Endothelial cell (in vitro differentiated cells): ENCODE measurements at regions not wholly inside any gene's neighbourhood (a gene's known extent, or its start where the extent isn't known, plus 50 kb on each side); places are given as distances from the start of the nearest gene placed in this dataset.
"Not testable (repeated sequence)": the region's sequence is repeated elsewhere in the genome, so short reads cannot be mapped to it uniquely, and the experiment has no call there.

ENCODE experiments used
- DNase-seq: peaks from one replicate; pipeline ENCODE4 v3.0.0; 2021; ENCODE audit warnings: low spot score
- H3K27ac Mint-ChIP-seq: one replicate; pipeline ENCODE4 v1.8.0; 2021; ENCODE audit warnings: mixed read lengths, inconsistent platforms; ENCODE audit not compliant: unreplicated experiment
- H3K27me3 Mint-ChIP-seq: one replicate; pipeline ENCODE4 v1.8.0; 2021; ENCODE audit warnings: mild to moderate bottlenecking, moderate library complexity, mixed read lengths, inconsistent platforms; ENCODE audit not compliant: unreplicated experiment
- H3K36me3 Mint-ChIP-seq: one replicate; pipeline ENCODE4 v1.8.0; 2021; ENCODE audit warnings: mild to moderate bottlenecking, low read depth, mixed read lengths, inconsistent platforms; ENCODE audit not compliant: unreplicated experiment
- H3K4me1 Mint-ChIP-seq: one replicate; pipeline ENCODE4 v1.8.0; 2021; ENCODE audit warnings: mild to moderate bottlenecking, mixed read lengths, inconsistent platforms; ENCODE audit not compliant: unreplicated experiment
- H3K4me3 Mint-ChIP-seq: one replicate; pipeline ENCODE4 v1.8.0; 2021; ENCODE audit warnings: mild to moderate bottlenecking, mixed read lengths, inconsistent platforms; ENCODE audit not compliant: unreplicated experiment
- H3K9me3 Mint-ChIP-seq: one replicate; pipeline ENCODE4 v1.8.0; 2021; ENCODE audit warnings: mixed read lengths, inconsistent platforms; ENCODE audit not compliant: unreplicated experiment
- TF ChIP-seq, protein P1 (sequence below): fragments of 200-600 bp; sonication (generic); IDR thresholded peaks from one replicate; pipeline ENCODE4 v1.5.0; 2021; ENCODE audit warnings: antibody characterized with exemption; ENCODE audit not compliant: unreplicated experiment

DNA sequence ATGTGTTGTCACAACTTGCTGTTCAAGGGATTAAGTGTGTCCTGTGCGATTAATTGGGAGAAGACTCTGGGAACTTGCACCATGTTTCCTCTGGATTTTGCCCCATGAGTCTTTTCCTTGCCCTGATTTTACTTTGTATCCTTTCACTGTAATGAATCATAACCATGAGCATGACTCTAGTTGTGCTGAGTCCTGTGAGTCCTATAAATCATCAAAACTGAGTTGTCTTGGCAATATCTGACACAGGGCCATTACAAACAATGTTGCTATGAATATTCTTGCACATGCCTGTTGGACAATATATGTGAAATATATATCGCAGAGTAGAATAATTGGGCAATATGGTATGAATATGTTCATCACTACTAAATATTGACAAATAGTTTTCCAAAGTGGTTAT is 56.5 kb upstream of the COL5A2 start:
- no peak overlapping the region for H3K4me3 Mint-ChIP-seq
- peaks cover 6% of the 10 kb centered on the region for H3K4me1 Mint-ChIP-seq
- no peaks in the 10 kb centered on the region for H3K36me3 Mint-ChIP-seq
- no peak for DNase-seq
- no peak overlapping the region for H3K27ac Mint-ChIP-seq
- no peaks in the 10 kb centered on the region for H3K9me3 Mint-ChIP-seq
- TF ChIP-seq, protein P1, sequence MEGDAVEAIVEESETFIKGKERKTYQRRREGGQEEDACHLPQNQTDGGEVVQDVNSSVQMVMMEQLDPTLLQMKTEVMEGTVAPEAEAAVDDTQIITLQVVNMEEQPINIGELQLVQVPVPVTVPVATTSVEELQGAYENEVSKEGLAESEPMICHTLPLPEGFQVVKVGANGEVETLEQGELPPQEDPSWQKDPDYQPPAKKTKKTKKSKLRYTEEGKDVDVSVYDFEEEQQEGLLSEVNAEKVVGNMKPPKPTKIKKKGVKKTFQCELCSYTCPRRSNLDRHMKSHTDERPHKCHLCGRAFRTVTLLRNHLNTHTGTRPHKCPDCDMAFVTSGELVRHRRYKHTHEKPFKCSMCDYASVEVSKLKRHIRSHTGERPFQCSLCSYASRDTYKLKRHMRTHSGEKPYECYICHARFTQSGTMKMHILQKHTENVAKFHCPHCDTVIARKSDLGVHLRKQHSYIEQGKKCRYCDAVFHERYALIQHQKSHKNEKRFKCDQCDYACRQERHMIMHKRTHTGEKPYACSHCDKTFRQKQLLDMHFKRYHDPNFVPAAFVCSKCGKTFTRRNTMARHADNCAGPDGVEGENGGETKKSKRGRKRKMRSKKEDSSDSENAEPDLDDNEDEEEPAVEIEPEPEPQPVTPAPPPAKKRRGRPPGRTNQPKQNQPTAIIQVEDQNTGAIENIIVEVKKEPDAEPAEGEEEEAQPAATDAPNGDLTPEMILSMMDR, result no peak
- H3K27me3 Mint-ChIP-seq, result no peaks in the 10 kb centered on the region

DNA sequence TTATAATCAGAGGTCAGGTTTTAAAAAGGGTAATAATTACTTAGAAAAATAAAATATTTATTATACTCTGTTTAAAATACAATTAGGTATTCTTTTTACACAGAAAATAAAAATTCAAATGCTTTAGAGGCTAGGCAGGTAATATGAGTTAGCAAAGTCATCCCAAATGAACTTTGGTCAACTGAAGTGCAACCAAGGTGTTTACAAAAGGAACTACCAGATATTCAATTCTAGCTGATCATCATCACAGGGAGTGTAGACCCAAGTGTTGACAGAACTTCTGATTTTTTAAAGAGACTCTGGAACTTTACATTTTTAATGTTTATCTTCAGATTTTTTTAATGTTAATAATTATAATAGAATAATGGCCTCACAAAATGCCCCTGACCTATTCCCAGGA is 59.3 kb upstream of the COL5A2 start:
- Mint-ChIP-seq H3K4me3 (no peak overlapping the region), H3K4me1 (no peaks in the 10 kb centered on the region), H3K27ac (no peak overlapping the region), H3K9me3 (peaks cover 6% of the 10 kb centered on the region), H3K36me3 (peaks cover 6% of the 10 kb centered on the region), H3K27me3 (no peaks in the 10 kb centered on the region)
- no peak for DNase-seq
- TF ChIP-seq, protein P1, result no peak

DNA sequence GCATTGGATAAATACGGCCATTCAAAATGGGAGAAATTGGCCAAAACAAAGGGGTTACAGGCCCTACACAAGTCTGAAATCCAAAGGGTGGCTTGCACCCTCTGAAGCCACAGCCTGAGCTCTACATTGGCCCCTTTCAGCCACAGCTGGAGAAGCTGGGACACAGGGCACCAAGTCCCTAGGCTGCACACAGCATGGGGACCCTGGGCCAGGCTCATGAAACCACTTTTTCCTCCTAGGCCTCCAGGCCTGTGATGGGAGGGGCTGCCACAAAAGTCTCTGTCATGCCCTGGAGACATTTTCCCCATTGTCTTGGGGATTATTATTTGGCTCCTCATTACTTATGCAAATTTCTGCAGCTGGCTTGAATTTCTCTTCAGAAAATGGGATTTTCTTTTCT is 64.3 kb upstream of the COL5A2 start:
- not testable (repeated sequence) for H3K4me3 Mint-ChIP-seq, H3K27me3 Mint-ChIP-seq, H3K27ac Mint-ChIP-seq, H3K4me1 Mint-ChIP-seq, DNase-seq
- Mint-ChIP-seq H3K36me3 (peaks cover 16% of the 10 kb centered on the region), H3K9me3 (peaks cover 13% of the 10 kb centered on the region)

DNA sequence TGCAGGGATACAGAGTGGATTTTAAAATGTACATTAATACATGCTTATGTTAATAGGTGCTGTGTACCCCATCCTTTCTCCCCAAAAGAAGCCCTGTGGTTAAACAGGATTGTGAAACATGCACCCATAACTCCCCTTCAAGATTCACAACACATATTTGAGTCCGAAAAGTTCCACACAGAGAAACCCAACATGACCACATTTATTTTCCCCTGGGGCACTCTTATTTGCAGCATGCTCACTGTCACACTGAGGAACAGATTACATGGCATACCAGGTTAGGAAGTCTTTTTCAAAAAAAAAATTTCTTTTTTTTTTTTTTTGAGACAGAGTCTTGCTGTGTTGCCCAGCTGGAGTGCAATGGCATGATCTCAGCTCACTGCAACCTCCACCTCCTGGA is 67.7 kb upstream of the COL5A2 start:
- Mint-ChIP-seq H3K4me1 (no peaks in the 10 kb centered on the region), H3K4me3 (no peak overlapping the region), H3K27me3 (peaks cover 5% of the 10 kb centered on the region), H3K36me3 (peaks cover 16% of the 10 kb centered on the region), H3K9me3 (peaks cover 13% of the 10 kb centered on the region), H3K27ac (no peak overlapping the region)
- DNase-seq, result no peak
- TF ChIP-seq, protein P1, result no peak

DNA sequence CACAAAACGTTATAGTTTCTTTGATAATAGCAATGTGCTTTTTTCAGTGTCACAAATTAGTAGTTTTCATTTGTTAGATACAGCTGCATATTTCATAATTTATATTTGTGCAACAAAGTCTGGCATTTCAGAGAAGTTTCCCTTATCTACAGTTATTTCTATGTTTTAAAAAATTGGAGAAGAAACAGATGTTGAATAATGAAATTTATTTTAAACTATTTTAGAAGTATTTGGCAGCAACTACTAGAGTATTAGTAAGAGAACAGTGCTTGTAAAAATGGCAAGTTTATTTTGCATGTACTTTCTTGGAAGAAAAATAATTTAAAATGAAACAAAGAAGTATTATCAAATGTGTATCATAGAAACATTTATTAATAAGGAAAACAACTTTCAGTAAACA is 68.6 kb upstream of the COL5A2 start:
- H3K27ac Mint-ChIP-seq, result no peak overlapping the region
- H3K4me1 Mint-ChIP-seq, result no peaks in the 10 kb centered on the region
- H3K27me3 Mint-ChIP-seq, result peaks cover 5% of the 10 kb centered on the region
- TF ChIP-seq, protein P1, result no peak
- no peak for DNase-seq
- peaks cover 15% of the 10 kb centered on the region for H3K36me3 Mint-ChIP-seq
- H3K4me3 Mint-ChIP-seq, result no peak overlapping the region
- peaks cover 11% of the 10 kb centered on the region for H3K9me3 Mint-ChIP-seq

DNA sequence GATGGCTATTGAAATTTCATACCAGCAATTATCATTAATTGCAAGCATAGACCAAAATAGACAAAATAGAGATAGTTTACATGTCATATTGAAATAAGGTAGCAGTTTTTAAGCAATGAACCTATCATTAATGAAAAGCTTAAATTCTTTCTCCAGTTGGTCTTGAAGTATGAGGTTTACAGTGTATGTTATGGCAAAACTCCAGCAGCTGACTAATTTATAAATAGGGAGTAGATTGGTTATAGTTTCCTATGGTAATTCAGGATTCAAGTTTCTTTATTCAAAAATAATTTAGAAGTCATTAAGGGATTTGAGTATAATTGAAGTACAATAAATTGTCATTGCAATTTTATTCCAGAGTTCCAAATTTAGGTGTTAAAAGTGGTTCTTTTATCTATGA is 69.6 kb upstream of the COL5A2 start:
- DNase-seq, result no peak
- H3K4me1 Mint-ChIP-seq, result no peaks in the 10 kb centered on the region
- H3K9me3 Mint-ChIP-seq, result peaks cover 6% of the 10 kb centered on the region
- H3K27ac Mint-ChIP-seq, result no peak overlapping the region
- H3K4me3 Mint-ChIP-seq, result no peak overlapping the region
- H3K27me3 Mint-ChIP-seq, result peaks cover 4% of the 10 kb centered on the region
- peaks cover 9% of the 10 kb centered on the region for H3K36me3 Mint-ChIP-seq
- TF ChIP-seq, protein P1, result no peak
